Muscle layer of duodenum (tissue), 2 donors: ENCODE measurements at regions not wholly inside any gene's neighbourhood (a gene's known extent, or its start where the extent isn't known, plus 50 kb on each side); places are given as distances from the start of the nearest gene placed in this dataset.
"Not testable (repeated sequence)": the region's sequence is repeated elsewhere in the genome, so short reads cannot be mapped to it uniquely, and the experiment has no call there.

Experiments used
- H3K27ac ChIP-seq: one replicate; pipeline ENCODE4 v1.7.0; 2013; ENCODE audit warnings: mild to moderate bottlenecking, low read length
- H3K27me3 ChIP-seq: one replicate; pipeline ENCODE4 v1.7.0; 2013; ENCODE audit warnings: low read depth, mild to moderate bottlenecking, control low read depth, low read length
- H3K36me3 ChIP-seq, 2 donors: one replicate each; pipeline ENCODE4 v1.7.0; 2013; ENCODE audit warnings: low read length in 2 of 2, control low read depth in 1 of 2, mild to moderate bottlenecking in 1 of 2; ENCODE audit not compliant: insufficient read depth in 2 of 2, control insufficient read depth in 1 of 2
- H3K4me1 ChIP-seq, 2 donors: one replicate each; pipeline ENCODE4 v1.7.0; 2013; ENCODE audit warnings: low read length in 2 of 2, mild to moderate bottlenecking in 2 of 2, control low read depth in 1 of 2, moderate library complexity in 1 of 2; ENCODE audit not compliant: insufficient read depth in 2 of 2, control insufficient read depth in 1 of 2
- H3K4me3 ChIP-seq, 2 donors: one replicate each; pipeline ENCODE4 v1.7.0; 2013; ENCODE audit warnings: low read length in 2 of 2, low read depth in 1 of 2, mild to moderate bottlenecking in 1 of 2
- H3K9me3 ChIP-seq, 2 donors: one replicate each; pipeline ENCODE4 v1.7.0; 2013; ENCODE audit warnings: low read length in 2 of 2, control low read depth in 1 of 2, mild to moderate bottlenecking in 1 of 2; ENCODE audit not compliant: control insufficient read depth in 1 of 2
- donor health status: healthy.

GRCh38 chr7:91356915-91357314, 92.7 kb downstream of the FZD1 start:
- Histone ChIP-seq H3K36me3 (no peaks in the 10 kb centered on the region), H3K4me3 (no peak overlapping the region), H3K4me1 (no peaks in the 10 kb centered on the region), H3K27me3 (no peaks in the 10 kb centered on the region), H3K9me3 (no peaks in the 10 kb centered on the region), H3K27ac (no peak overlapping the region)

DNA sequence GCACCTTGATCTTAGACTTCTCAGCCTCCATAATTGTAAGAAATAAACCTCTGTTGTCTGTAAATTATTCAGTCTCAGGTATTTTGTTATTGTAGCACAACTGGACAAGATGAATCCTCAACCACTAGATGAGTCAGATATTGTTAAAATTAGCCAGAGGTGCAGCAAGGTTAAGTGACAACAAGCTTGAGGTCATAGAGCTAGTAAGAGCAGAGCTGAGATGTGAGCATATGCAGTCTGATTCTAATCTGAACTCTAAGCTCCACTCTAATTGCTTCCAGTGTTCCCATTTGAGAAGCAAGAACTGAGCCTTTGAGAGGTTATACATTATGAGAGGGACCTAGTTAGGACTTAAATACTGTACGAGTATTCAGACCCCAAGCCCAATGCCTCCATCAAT, 93.1 kb downstream of the FZD1 start:
- H3K27ac ChIP-seq: no peak overlapping the region
- H3K27me3 ChIP-seq: no peaks in the 10 kb centered on the region
- H3K36me3 ChIP-seq: no peaks in the 10 kb centered on the region
- no peaks in the 10 kb centered on the region for H3K4me1 ChIP-seq
- no peaks in the 10 kb centered on the region for H3K9me3 ChIP-seq
- H3K4me3 ChIP-seq: no peak overlapping the region

DNA sequence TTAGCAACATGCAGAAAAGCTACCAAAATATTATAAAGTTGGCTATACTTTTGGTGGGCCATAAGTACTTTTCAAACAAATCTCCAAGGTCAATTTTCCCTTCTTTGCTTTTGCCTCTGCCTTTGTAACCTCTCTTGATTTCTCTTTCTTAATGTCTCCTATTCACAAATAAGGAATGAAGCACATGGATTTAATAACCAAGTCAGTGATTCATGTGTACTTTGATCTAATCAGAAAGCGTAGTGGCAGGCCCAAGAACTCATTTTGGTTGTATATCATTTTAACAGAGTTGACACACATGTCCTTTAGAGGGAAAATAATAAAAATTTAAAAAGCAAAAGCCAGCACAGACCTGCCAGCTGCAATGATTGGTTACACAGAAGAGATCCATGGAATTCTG, 93.7 kb downstream of the FZD1 start:
- H3K27ac ChIP-seq: no peak overlapping the region
- H3K9me3 ChIP-seq: no peaks in the 10 kb centered on the region
- H3K4me3 ChIP-seq: no peak overlapping the region
- H3K27me3 ChIP-seq: no peaks in the 10 kb centered on the region
- H3K36me3 ChIP-seq: no peaks in the 10 kb centered on the region
- H3K4me1 ChIP-seq: no peaks in the 10 kb centered on the region

GRCh38 chr7:91358303-91358702, 94.1 kb downstream of the FZD1 start:
- H3K27ac ChIP-seq: no peak overlapping the region
- no peaks in the 10 kb centered on the region for H3K4me1 ChIP-seq
- no peaks in the 10 kb centered on the region for H3K36me3 ChIP-seq
- H3K9me3 ChIP-seq: no peaks in the 10 kb centered on the region
- no peaks in the 10 kb centered on the region for H3K27me3 ChIP-seq
- H3K4me3 ChIP-seq: no peak overlapping the region

DNA sequence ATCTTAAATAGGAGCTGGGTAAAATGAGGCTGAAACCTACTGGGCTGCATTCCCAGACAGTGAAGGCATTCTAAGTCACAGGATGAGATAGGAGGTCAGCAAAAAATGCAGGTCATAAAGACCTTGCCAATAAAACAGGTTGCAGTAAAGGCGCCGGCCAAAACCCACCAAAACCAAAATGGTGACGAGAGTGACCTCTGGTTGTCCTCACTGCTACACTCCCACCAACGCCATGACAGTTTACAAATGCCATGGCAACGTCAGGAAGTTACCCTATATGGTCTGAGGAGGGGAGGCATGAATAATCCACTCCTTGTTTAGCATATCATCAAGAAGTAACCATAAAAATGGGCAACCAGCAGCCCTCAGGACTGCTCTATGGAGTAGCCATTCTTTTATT, 100.9 kb downstream of the FZD1 start:
- H3K4me3 ChIP-seq, H3K27me3 ChIP-seq, H3K36me3 ChIP-seq, H3K9me3 ChIP-seq, H3K4me1 ChIP-seq, H3K27ac ChIP-seq: not testable (repeated sequence)

DNA sequence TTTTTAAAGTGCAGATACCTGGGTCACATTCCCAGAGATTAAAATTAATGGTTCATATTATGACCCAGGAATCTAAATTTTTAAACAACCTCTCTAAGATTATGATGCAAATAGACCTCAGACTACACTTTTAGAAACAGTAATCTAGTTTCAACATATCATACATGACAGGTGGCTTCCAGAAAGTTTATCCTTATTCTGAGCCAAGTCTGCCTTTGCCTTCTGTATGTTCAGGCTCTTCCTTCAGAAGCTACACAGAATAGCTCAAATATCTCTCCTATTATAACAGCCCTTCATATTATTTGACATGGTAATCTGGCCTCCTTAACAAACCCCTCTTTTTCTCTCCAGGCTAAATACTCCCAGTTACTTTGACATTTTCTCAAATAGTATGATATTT, 101.9 kb downstream of the FZD1 start:
- Histone ChIP-seq H3K4me3 (no peak overlapping the region), H3K9me3 (no peaks in the 10 kb centered on the region), H3K4me1 (no peaks in the 10 kb centered on the region), H3K27me3 (no peaks in the 10 kb centered on the region), H3K27ac (no peak overlapping the region), H3K36me3 (no peaks in the 10 kb centered on the region)

- Histone ChIP-seq H3K27me3 (no peaks in the 10 kb centered on the region), H3K4me1 (no peaks in the 10 kb centered on the region), H3K27ac (no peak overlapping the region), H3K36me3 (no peaks in the 10 kb centered on the region), H3K4me3 (no peak overlapping the region), H3K9me3 (no peaks in the 10 kb centered on the region)
Observed at GRCh38 chr7:91367812-91368578, 103.8 kb downstream of the FZD1 start.

DNA sequence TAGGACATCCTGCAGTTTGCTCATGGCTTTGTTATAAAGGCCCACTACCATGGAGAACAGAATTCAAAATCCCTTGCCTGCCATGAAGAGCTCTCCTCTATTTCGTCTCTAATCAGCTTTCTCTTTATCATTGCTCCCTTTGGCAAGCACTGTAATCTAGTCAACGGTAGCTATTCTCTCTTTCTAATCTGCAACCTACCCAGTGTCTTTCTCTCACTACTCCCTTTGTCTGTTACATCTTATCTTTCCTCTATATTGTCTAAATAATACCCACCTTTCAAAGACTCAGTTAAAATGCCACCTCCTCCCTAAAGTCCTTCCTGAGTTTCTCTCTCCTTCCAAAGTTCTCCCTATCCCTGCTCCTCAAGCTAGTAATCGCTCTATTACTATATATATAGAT, 108.1 kb downstream of the FZD1 start:
- no peaks in the 10 kb centered on the region for H3K4me1 ChIP-seq
- no peaks in the 10 kb centered on the region for H3K27me3 ChIP-seq
- H3K27ac ChIP-seq: no peak overlapping the region
- H3K9me3 ChIP-seq: no peaks in the 10 kb centered on the region
- no peak overlapping the region for H3K4me3 ChIP-seq
- H3K36me3 ChIP-seq: no peaks in the 10 kb centered on the region

DNA sequence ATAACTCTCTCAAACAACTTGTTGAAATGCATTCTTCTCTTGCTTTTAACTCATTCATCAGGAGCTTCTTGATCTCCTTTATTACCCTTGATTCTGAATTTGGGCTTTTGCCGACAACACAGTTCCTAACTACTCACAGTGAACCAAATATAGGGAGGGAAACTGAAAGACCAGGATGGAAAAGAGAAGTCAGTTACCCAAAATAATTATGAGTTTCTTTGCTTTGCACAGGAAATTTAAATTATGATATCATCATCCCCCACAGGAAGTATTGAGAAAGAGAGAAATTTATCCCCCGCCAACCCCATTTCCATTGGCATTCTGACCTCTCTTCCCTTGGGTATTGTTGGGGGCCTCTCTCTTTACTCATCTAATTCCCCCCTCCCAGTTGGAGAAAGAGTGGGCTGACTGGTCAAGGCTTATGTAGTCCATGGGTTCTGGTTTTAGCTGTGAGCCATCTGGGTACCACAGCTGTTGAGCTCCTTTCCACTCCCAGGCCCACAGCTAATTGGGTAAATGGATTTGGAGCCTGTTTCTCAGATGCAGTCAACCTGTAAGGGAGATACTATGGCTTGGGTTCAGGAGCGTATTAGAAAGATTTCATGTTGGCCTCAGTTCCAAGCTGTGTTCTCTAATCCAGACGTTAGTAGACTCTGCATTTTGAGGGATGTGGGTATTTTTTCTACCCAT, 109.0 kb downstream of the FZD1 start:
- H3K36me3 ChIP-seq: no peaks in the 10 kb centered on the region
- H3K4me1 ChIP-seq: no peaks in the 10 kb centered on the region
- H3K9me3 ChIP-seq: no peaks in the 10 kb centered on the region
- H3K4me3 ChIP-seq: no peak overlapping the region
- H3K27ac ChIP-seq: no peak overlapping the region
- no peaks in the 10 kb centered on the region for H3K27me3 ChIP-seq

DNA sequence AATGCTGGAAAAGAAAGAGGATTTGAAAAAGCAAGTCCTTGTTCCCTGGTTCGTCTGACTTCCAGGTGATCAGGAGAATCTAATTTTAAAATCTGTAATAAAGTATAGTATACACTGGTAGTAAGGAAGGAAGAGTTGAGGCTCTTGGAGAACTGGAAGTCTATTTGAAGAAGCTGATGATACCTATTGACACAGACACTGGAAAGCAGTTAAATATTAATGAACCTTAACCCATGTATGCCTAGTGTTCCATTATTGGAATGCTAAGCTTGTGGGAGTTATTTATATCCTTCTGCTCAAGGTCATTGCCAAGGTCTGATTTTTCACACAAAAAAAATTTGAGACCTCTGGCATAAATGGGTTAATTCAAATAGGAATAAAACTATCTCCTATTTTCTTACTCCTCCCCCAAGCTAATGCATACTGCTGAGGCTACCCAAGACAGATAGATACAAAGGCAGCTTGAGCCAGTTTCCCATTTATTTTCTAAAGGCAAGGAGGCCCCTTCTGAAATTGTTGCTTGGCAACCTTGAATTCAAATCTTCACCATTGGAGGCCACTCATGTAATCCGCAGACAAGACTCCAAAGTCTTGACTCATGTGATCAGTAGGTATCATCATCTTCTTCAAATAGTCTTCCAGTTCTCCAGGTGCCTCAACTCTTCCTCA, 110.2 kb downstream of the FZD1 start:
- H3K4me3 ChIP-seq: no peak overlapping the region
- H3K36me3 ChIP-seq: no peaks in the 10 kb centered on the region
- H3K4me1 ChIP-seq: no peaks in the 10 kb centered on the region
- no peaks in the 10 kb centered on the region for H3K27me3 ChIP-seq
- H3K27ac ChIP-seq: no peak overlapping the region
- no peaks in the 10 kb centered on the region for H3K9me3 ChIP-seq

DNA sequence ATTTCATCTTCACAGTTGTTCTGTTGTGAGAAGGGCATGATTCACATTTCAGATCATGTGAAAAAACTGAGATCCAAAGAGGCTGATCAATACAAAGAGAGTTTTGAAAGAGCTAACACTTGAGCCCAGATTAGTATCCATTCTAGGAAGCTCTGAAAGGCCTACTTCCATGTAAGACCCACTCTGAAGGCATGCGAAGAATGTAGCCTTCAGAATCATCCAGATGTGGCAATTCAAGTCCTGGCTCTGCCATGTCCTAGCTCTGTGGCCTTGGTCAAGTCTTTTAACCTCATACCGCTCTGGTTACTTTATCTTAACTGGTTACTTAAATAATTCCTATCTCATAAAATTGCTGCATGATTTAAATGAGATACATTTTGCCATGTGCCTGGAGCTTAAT, 111.1 kb downstream of the FZD1 start:
- Histone ChIP-seq H3K27me3 (no peaks in the 10 kb centered on the region), H3K27ac (no peak overlapping the region), H3K36me3 (no peaks in the 10 kb centered on the region), H3K4me3 (no peak overlapping the region), H3K9me3 (no peaks in the 10 kb centered on the region), H3K4me1 (no peaks in the 10 kb centered on the region)
